Aorta (tissue), 5 donors: ENCODE measurements at regions not wholly inside any gene's neighbourhood (a gene's known extent, or its start where the extent isn't known, plus 50 kb on each side); places are given as distances from the start of the nearest gene placed in this dataset.
"Not testable (repeated sequence)": the region's sequence is repeated elsewhere in the genome, so short reads cannot be mapped to it uniquely, and the experiment has no call there.

ENCODE experiments used
- ATAC-seq: fragments of 200-7000 bp; cut with Tn5 transposase; one replicate; pipeline ENCODE4 v1.9.1; 2022; ENCODE audit warnings: moderate library complexity; ENCODE audit not compliant: low FRiP score
- DNase-seq, 2 donors: peaks; one replicate each; pipeline ENCODE4 v3.0.0-alpha.2; 2020
- H3K27ac ChIP-seq, 2 donors: one replicate each; pipeline ENCODE4 v1.5.1; 2013; ENCODE audit warnings: low read length in 2 of 2, mild to moderate bottlenecking in 2 of 2, moderate library complexity in 2 of 2, control low read depth in 1 of 2, inconsistent platforms in 1 of 2, low read depth in 1 of 2
- H3K27me3 ChIP-seq, 2 donors: one replicate each; pipeline ENCODE4 v1.6.1; 2013; ENCODE audit warnings: control low read depth in 1 of 2, low read length in 1 of 2, mild to moderate bottlenecking in 1 of 2, moderate library complexity in 1 of 2; ENCODE audit not compliant: insufficient read depth in 2 of 2, control insufficient read depth in 1 of 2
- H3K36me3 ChIP-seq, 2 donors: one replicate each; pipeline ENCODE4 v1.6.1; 2013; ENCODE audit warnings: control low read depth in 1 of 2, low read length in 1 of 2, mild to moderate bottlenecking in 1 of 2; ENCODE audit not compliant: insufficient read depth in 2 of 2, control insufficient read depth in 1 of 2
- H3K4me1 ChIP-seq, 2 donors: one replicate each; pipeline ENCODE4 v1.6.1; 2013; ENCODE audit warnings: low read length in 2 of 2, control low read depth in 1 of 2, mild to moderate bottlenecking in 1 of 2, moderate library complexity in 1 of 2; ENCODE audit not compliant: insufficient read depth in 2 of 2, control insufficient read depth in 1 of 2
- H3K4me3 ChIP-seq, 2 donors: one replicate each; pipeline ENCODE4 v1.5.1; 2013; ENCODE audit warnings: low read length in 2 of 2, control low read depth in 1 of 2, mild to moderate bottlenecking in 1 of 2
- H3K9me3 ChIP-seq: one replicate; pipeline ENCODE4 v1.6.1; 2013; ENCODE audit warnings: mild to moderate bottlenecking, low read length; ENCODE audit not compliant: control insufficient read depth
- WGBS, 2 donors: extraction: QIAGEN DNeasy Blood & Tissue Kit; methylation state at CpG; one replicate each; pipeline ENCODE4 v1.1.7; 2013; 5-methylcytosine and 5-hydroxymethylcytosine counted together
- intact Hi-C, 2 donors: fragments of 100-400 bp; cut with DNase I; formaldehyde crosslinking; loops; one replicate each; pipeline versions ENCODE4 v1.14.2 to v1.15.0; 2022
- donor health status: healthy with polysubstance abuse.
- donor health status: Bipolar disorder and iron deficiency.
- donor health status: DM: no; HTN: no; CAD: no.
- donor health status: DM: no; HTN: no; CAD: no.
- donor health status: DM: yes; HTN: yes; CAD: no.

DNA sequence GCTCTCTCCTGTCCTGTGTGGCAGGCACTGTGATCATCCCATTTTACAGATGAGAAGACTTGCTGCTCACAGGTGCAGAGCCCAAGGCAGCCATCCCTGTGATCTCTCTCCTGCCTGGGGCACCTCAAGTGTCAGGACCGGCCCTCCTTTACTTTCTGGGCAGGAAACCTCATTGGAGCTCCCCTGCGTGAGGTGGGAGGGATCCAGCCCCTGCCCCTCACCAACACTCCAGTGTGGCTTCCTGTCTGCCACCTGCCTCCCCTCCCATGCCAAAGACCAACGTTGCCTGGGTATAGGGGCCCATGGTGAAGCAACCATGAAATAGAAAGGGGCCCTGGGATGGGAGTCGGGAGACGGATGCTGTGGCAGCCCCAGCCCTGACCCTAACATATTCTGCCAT, 91.2 kb upstream of the MYL10 start:
- Histone ChIP-seq H3K4me3 (no peak overlapping the region), H3K36me3 (no peaks in the 10 kb centered on the region), H3K27me3 (no peaks in the 10 kb centered on the region), H3K4me1 (no peaks in the 10 kb centered on the region), H3K27ac (no peak overlapping the region), H3K9me3 (peaks cover 2% of the 10 kb centered on the region)
- 89% methylated on average over 5 of the region's 5 CpGs for WGBS, 2 donors
- DNase-seq, result no peak
- ATAC-seq, result no peak
- intact Hi-C loops, result loop anchor here in 1 of 2 donors (10.0 kb wide), 1 partner anchor 64 kb away; no protein-coding TSS in a partner anchor

- DNase-seq (no peak), ATAC-seq (no peak)
- no peak overlapping the region for H3K4me3 ChIP-seq
- no peaks in the 10 kb centered on the region for H3K4me1 ChIP-seq
- H3K27me3 ChIP-seq, result no peaks in the 10 kb centered on the region
- no peaks in the 10 kb centered on the region for H3K36me3 ChIP-seq
- H3K27ac ChIP-seq, result no peak overlapping the region
- 46 to 56% methylated on average over 21 of the region's 21 CpGs for WGBS, 2 donors
- intact Hi-C loops, result loop anchor here in 1 of 2 donors (10.0 kb wide), 1 partner anchor 63 kb away; no protein-coding TSS in a partner anchor
- peaks cover 2% of the 10 kb centered on the region for H3K9me3 ChIP-seq
Observed at GRCh38 chr7:101722247-101722646, 93.2 kb upstream of the MYL10 start.

DNA sequence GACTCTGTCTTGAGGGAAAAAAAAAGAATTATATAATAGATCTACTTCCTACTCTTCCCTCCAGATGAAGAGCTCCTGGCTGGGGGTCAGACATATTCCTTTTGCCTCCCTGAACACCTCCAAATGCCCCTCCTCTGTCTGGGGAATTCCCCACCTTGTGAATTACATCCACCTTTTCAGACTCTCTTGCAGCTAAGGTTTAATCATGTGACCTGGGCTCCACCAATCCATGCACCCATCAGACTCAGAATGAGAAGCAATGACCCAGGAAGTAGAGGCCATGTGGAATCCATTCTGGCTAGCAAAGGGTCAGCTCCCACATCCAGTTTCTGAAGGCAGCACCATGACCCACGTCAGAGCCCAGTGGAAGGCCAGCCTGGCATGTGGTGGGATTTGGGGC, 93.6 kb upstream of the CUX1 start:
- Histone ChIP-seq H3K4me3 (no peak overlapping the region), H3K27ac (no peak overlapping the region), H3K36me3 (no peaks in the 10 kb centered on the region), H3K4me1 (no peaks in the 10 kb centered on the region), H3K27me3 (no peaks in the 10 kb centered on the region), H3K9me3 (peaks cover 2% of the 10 kb centered on the region)
- no peak for ATAC-seq
- 83 to 93% methylated on average over 1 of the region's 1 CpG for WGBS, 2 donors
- DNase-seq, result no peak
- intact Hi-C loops, result loop anchor here in 1 of 2 donors (10.0 kb wide), 1 partner anchor 61 kb away; no protein-coding TSS in a partner anchor

DNA sequence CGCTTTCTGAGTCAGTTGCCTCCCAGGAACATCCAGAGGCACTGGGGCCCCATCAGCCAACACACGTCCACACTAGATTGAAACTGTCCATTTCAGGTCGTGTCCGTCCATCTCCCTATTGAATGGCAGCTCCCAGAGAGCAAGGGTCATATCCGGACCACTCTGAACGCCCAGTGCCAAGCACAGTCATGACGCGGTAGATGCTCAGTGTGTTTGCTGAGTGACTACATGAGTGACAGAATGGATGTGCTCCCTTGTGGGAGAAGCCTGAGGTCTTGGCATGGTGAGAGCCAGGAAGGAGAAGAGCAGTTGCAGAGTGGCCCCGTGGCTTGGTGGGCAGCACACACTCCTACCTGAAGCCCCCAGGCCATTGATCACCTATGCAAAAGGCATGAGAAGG, 92.5 kb upstream of the CUX1 start:
- 88 to 91% methylated on average over 9 of the region's 9 CpGs for WGBS, 2 donors
- H3K36me3 ChIP-seq, result no peaks in the 10 kb centered on the region
- DNase-seq, result no peak
- no peak overlapping the region for H3K27ac ChIP-seq
- no peak for ATAC-seq
- no peak overlapping the region for H3K4me3 ChIP-seq
- intact Hi-C loops, result loop anchor here in 1 of 2 donors (10.0 kb wide), 1 partner anchor 60 kb away; no protein-coding TSS in a partner anchor
- H3K4me1 ChIP-seq, result no peaks in the 10 kb centered on the region
- H3K9me3 ChIP-seq, result peaks cover 2% of the 10 kb centered on the region
- H3K27me3 ChIP-seq, result no peaks in the 10 kb centered on the region

DNA sequence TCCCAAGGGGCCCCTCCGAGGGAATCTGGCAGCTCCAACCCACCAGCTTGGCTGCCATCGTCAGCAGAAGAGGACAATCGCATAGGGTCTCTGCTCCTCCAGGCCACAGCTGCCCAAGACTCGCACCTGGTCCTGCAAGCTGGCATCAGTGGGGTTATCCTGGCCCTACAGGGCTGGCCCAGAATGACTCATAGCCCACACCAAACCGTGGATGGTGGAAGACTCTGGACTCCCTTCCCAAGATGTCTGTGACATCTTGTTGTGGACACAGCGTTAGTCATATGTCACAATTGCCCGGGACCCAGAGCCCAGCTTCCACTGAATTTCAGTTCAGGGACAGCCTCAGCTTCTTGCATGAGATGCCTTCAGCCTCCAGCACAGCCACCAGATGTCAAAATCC, 91.5 kb upstream of the CUX1 start:
- DNase-seq (no peak), ATAC-seq (no peak)
- WGBS, 2 donors, result 48 to 54% methylated on average over 7 of the region's 7 CpGs
- H3K36me3 ChIP-seq, result no peaks in the 10 kb centered on the region
- no peak overlapping the region for H3K27ac ChIP-seq
- no peaks in the 10 kb centered on the region for H3K4me1 ChIP-seq
- no peak overlapping the region for H3K4me3 ChIP-seq
- intact Hi-C loops, result loop anchor here in 1 of 2 donors (10.0 kb wide), 1 partner anchor 59 kb away; no protein-coding TSS in a partner anchor
- no peaks in the 10 kb centered on the region for H3K27me3 ChIP-seq
- H3K9me3 ChIP-seq, result peaks cover 2% of the 10 kb centered on the region

DNA sequence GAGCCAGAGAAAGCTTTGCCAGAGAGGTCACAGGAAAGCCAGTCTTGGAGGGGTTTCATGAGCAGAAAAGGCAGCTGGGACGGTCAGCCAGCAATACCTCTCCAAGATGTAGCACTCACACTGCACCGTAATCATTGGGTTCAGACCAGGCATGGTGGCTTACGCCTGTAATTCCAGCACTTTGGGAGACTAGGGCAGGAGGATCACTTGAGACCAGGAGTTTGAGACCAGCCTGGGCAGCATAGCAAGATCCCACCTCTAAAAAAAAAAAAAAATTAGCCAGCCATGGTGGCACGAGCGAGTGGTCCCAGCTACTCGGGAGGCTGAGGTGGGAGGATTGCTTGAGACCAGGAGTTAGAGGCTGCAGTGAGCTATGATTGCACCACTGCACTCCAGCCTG, 90.2 kb upstream of the CUX1 start:
- Histone ChIP-seq H3K36me3 (no peaks in the 10 kb centered on the region), H3K9me3 (peaks cover 2% of the 10 kb centered on the region), H3K4me3 (no peak overlapping the region), H3K4me1 (no peaks in the 10 kb centered on the region), H3K27ac (no peak overlapping the region), H3K27me3 (no peaks in the 10 kb centered on the region)
- DNase-seq, result no peak
- intact Hi-C loops, result loop anchor here in 1 of 2 donors (10.0 kb wide), 1 partner anchor 58 kb away; no protein-coding TSS in a partner anchor
- 93 to 97% methylated on average over 6 of the region's 6 CpGs for WGBS, 2 donors
- no peak for ATAC-seq

GRCh38 chr7:101728128-101728527, 89.3 kb upstream of the CUX1 start:
- ATAC-seq, result no peak

DNA sequence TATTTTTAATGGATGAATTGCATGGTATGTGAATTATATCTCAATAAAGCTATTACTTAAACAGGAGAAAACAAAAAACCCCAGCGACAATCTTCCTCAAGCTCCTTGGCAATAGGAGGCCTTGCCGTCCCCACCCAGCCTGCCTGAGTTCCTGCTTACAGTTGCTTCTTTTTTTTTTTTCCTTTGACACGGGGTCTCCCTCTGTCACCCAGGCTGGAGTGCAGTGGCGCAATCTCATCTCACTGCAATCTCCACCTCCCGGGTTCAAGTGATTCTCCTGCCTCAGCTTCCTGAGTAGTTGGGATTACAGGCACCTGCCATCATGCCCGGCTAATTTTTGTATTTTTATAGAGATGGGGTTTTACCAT, 88.6 kb upstream of the CUX1 start:
- not testable (repeated sequence) for H3K36me3 ChIP-seq, H3K9me3 ChIP-seq, H3K27me3 ChIP-seq, H3K27ac ChIP-seq, DNase-seq, ATAC-seq, H3K4me1 ChIP-seq, H3K4me3 ChIP-seq
- intact Hi-C loops, result loop anchor here in 1 of 2 donors (10.0 kb wide), 1 partner anchor 56 kb away; no protein-coding TSS in a partner anchor
- whole genome bisulfite sequencing, 2 donors, result 90 to 92% methylated on average over 6 of the region's 6 CpGs

More at GRCh38 chr7:101728128-101728527, 89.3 kb upstream of the CUX1 start:
- H3K4me1 ChIP-seq, result no peaks in the 10 kb centered on the region
- no peak overlapping the region for H3K4me3 ChIP-seq
- H3K36me3 ChIP-seq, result no peaks in the 10 kb centered on the region
- 90% methylated on average over 10 of the region's 10 CpGs for WGBS, 2 donors
- no peak overlapping the region for H3K27ac ChIP-seq
- H3K9me3 ChIP-seq, result peaks cover 2% of the 10 kb centered on the region
- no peak for DNase-seq
- intact Hi-C loops, result loop anchor here in 1 of 2 donors (10.0 kb wide), 1 partner anchor 57 kb away; no protein-coding TSS in a partner anchor
- no peaks in the 10 kb centered on the region for H3K27me3 ChIP-seq

- H3K36me3 ChIP-seq, result no peaks in the 10 kb centered on the region
- no peak overlapping the region for H3K4me3 ChIP-seq
- DNase-seq, result no peak
- H3K9me3 ChIP-seq, result no peaks in the 10 kb centered on the region
- no peak overlapping the region for H3K27ac ChIP-seq
- ATAC-seq, result no peak
- no peaks in the 10 kb centered on the region for H3K4me1 ChIP-seq
- no peaks in the 10 kb centered on the region for H3K27me3 ChIP-seq
- intact Hi-C loops, result loop anchor here in 1 of 2 donors (10.0 kb wide), 1 partner anchor 55 kb away; no protein-coding TSS in a partner anchor
- WGBS, 2 donors, result 83 to 84% methylated on average over 15 of the region's 15 CpGs
Observed at GRCh38 chr7:101729241-101729883, 88.1 kb upstream of the CUX1 start.
